Activated naive CD4-positive, alpha-beta T cell treated with Interleukin-2 at 50 U/mL for 16 hours (primary cell): ENCODE measurements at regions not wholly inside any gene's neighbourhood (a gene's known extent, or its start where the extent isn't known, plus 50 kb on each side); places are given as distances from the start of the nearest gene placed in this dataset.

Experiments
- DNase-seq: peaks from one replicate; pipeline ENCODE4 v3.0.0-alpha.2; 2020

DNA sequence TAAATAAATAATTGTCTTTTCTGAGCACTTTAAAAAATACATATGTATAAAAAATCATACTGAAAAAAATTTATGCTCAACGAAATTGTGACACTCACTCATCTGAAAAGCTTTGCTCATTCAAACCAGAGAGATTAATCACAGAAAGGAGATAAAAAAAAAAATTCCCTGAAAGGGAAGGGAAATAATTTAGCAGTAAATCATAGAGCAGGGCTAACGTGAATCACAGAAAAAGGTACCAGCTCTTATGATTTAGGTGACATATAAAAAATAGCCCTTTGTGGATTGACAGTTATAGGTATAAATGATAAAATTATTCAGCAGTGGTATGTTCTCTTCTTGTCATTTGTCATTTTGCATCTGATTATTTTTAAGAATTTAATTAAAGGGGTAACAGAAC lies 552.7 kb upstream of the TENM3 start:
- no peak for DNase-seq

DNA sequence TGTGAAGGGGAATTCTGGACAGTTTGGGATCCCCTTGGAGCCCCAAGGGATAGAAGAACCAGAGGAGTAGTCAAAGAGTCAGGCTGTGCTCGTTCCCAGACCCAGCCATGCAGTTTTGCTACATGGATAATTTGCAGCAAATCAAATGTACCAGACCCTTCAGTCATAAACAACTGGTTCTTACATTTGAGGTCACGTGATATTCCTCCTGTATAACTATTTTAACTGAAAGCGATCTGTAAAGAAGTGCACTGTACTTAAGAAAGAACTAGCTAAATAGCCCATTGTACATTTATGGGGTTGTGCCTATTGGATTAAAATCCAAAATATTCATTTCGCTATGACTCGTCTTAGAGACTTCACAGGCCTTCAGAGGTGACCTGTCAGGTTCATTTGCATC lies 550.2 kb upstream of the TENM3 start:
- DNase-seq = no peak

DNA sequence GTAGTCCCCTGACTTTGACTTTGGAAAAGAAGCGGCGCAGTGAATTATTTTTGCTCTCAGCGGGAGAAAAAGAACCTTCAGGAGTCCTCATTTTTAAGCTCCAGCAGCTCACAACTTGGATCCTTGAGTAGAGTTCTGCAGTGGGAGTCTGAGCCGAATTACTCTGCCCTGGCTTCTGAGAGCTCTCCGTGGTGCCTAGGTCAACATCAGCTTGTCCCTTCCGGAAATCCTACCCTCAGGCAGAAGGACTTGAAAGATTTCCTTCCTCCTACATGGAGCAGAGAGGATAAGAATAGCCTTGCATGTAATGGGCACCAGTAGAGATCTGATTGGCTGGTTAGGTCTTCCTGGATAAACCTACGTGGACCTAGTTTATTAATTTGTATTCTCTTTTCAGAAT lies 549.7 kb upstream of the TENM3 start:
- DNase-seq = no peak

DNA sequence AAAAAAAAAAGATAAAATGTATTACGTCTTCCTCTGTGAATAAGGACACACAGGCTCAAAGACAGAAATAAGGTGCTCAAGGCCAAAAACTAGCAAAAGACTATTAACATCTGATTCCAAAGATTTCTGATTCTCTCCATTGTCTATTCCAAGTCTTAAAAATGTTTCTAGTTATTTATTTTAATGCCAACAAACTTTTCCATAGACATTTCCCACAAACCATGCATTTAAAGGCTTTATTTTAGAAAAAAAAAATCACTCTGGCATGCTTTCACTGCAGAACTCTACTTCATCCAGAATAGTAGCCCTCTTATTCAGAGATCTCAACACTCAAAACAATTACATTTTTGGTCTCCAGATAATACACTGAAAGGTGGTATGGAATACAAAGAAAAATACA lies 545.0 kb upstream of the TENM3 start:
- no peak for DNase-seq

DNA sequence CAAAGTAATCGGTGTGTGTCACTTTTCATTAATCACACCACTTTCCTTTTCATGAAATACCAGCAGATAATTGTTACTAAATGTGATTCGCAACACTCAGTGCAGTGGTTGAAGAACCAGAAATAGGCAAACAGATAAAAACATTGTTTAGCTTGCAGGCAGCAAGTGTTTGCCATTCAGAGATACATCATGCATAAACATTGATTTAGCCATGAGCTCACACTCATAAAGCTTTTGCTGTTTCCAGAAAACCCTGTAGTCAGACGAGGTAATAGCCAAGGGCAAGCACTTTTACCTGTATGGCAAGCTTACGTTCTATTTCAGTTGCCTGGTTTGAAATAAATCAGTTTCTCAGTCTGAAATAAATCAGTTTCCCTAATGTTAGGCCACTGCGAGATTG lies 542.0 kb upstream of the TENM3 start:
- no peak for DNase-seq

DNA sequence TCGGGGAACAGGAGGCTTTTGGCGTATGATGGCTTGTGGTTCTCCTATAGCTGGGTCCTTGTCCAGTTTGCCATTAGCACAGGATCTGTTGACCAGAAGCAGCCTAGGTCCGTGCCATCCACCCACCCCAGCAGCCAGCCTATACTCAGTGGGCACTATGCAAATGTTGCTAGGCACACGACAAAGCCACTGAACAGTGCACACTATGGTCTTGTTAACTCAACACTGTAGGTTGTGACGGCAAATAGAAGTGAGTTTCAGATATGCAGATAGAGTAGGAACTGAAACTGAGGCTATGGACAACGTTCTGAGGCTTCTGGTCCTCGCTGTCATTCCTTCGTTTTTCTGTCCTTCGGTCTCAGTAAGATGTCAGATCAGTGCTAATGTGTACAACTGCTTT lies 541.3 kb upstream of the TENM3 start:
- no peak for DNase-seq

DNA sequence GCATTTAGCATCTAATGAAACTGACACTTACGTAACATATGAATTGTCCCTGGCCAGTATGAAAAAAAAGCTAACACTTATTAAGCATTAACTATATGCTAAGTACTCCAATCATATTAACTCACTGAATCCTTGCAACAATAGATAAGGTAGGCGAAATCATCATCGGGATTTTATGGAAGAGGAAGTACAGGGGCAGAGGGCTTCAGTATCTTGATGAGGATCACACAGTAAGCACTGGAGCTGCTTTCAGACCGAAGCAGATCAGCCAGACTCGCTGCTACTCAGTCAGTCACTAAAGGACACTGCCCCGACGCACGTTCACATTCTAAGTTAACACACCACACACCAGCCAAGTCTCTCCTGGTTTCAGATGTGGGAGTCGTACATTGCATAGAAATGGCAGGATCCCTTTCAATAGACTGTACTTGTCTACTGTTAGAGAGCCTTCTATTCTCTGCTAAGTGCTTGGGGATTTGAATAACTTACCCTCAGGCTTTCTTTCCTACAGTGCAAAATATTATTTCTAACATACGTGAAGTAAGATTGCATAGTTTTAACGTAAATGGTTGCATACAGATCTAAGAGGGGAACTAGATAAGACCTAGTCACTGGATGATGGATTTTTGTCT lies 540.2 kb upstream of the TENM3 start:
- no peak for DNase-seq

DNA sequence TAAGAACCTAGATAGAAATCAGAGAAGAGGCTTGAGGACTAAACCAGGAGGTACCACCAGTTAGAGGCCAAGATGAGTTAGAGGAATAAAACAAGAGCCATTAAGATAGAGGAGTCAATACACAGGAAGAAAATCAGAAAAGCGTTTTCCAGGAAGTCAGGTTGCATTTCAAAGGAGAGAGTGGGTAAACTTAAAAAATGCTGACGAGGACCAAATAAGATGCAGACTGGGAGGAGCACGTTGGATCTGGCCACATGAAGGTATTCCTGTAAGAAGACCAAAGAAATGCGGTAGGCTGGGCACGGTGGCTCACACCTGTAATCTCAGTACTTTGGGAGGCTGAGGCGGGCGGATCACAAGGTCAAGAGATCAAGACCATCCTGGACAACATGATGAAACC lies 533.1 kb upstream of the TENM3 start:
- no peak for DNase-seq

DNA sequence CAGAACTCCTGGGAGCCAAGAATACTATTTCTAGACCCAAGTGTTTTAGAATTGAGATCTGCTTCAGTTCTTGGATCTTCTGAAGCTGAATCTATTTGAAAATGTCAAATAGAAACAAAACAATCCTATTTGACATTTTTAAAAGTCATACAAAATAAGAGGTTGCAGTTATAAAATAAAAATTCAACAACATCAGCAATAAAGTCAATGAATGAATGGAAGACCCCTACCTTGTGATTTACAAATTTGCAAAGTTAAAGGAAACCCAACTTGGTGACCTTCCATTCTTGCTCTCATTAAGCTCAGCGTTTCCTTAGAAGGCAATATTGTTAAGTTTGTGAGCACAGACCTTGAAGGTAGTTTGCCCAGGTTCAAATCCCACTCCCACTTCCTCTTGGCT lies 531.8 kb upstream of the TENM3 start:
- no peak for DNase-seq

DNA sequence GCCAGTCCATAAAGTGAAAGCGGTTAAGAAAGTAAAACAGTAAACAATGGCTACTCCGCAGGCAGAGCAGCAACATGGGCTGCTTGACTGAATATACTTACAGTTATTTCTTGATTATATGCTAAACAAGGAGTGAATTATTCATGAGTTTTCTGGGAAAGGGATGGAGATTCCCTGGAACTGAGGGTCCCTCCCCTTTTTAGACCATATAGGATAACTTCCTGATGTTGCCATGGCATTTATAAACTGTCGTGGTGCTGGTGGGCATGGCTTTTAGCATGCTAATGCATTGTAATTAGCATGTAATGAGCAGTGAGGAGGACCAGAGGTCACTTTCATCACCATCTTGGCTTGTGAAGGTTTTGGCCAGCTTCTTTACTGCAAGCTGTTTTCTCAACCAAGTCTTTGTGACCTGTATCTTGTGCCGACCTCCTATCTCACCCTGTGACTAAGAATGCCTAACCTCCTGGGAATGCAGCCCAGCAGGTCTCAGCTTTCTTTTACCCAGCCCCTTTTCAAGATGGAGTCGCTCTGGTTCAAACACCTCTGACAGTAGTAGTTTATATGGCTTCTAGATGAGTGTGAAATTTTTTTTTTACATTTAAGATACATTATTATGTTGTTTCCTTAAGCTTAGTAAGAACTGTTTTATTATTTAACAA lies 514.8 kb upstream of the TENM3 start:
- no peak for DNase-seq

DNA sequence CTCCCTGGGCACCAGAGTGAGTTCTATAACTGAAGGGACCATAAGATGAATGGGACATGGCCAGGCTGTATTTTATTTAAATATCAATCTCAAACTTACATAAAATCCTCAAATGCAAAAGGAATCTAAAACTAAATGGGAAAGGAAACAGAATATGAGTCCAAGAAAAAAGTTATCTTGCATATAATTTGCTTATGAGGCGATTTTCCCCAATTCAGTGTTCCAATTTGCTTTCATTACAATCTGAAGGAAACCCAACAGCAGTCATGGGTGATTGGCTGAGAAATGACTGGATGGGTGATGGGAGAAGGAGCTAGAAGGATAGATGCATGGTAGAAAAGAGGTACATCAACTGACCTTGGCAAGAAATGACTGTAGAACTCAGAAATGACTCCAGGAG lies 511.3 kb upstream of the TENM3 start:
- DNase-seq = no peak

DNA sequence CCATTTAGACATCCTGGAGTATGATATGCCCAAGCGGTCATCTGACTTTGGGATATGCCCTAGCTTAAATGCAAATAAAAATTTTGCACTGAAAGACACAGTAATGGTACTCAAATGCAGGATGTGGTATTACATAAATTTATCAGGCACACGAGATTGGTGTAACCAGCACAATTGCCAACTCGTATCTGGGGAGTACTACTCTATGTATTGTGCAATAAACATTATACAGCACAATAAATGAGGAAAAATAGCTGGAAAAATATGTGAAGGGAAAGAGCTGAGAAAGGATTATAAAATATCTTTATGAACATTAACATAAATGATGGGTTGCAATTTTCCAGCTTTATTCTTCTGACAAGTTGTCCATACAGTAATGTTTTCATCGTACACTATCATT lies 505.5 kb upstream of the TENM3 start:
- no peak for DNase-seq

DNA sequence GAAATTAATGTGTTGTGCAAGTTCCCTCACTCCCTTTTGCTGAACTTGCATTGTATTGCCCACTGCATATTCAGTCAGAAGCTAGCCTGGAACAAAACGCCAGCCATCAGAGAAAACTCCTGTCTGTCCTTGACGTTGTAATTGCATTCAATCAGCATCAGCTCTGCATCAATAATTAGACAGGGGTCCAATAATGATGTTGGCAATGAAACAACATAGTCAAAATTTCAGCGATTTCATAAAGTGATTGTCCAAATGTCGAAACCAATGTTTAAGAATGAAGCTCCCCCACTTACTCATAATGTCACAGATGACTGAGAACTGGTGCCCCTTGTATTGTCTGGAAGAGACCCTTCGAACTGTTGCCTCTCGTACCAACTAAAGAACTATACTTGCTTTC lies 504.2 kb upstream of the TENM3 start:
- no peak for DNase-seq

DNA sequence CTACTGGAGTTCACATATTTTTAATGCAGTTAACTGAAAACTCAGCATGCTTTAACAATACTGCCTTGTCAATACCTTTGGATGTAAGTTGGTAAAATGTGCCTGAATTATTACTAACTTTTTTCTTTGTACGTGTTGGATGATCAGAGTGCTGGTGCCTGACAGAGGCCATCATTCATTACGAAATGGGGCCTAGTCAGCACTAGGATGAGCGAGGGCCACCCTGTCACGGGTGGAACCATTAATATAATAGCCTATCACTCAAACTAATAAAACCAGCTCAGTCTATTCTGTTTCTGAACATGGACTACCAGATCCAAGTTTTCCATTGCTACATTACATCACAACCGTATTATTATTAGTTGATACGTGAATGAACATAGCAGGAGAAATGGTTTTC lies 501.7 kb upstream of the TENM3 start:
- DNase-seq = no peak

DNA sequence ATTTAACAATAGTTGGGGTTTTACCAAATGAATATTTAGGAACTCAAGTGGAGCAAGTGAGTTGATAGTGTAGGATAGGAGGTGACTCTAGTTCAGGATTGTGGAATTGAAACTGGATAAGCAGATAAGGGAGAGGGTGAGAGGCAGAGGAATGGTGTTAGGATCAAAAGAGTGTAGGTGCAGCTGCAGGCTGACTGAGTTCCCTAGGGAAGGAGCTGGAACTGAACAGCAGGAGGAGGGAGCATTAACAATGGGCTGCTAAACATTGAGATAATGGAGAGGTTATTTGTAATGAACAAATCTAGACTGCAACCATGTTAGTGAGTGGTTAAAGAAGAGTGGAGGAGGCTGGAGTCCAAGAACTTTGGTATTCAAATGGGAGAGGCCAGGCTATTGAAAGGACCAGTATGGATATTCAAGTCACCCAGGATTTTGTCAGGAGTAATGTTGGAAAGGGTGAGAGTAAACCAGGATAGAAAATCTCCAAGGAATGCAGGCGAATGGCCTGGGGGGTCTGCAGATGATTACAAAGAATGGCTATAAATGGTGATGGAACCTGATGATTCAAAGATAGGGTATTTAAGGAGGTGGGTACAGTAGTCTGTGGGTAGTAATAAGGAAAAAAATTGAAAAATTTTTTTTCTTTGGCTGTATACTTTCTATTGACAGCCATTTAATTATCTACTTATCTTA lies 497.1 kb upstream of the TENM3 start:
- no peak for DNase-seq

DNA sequence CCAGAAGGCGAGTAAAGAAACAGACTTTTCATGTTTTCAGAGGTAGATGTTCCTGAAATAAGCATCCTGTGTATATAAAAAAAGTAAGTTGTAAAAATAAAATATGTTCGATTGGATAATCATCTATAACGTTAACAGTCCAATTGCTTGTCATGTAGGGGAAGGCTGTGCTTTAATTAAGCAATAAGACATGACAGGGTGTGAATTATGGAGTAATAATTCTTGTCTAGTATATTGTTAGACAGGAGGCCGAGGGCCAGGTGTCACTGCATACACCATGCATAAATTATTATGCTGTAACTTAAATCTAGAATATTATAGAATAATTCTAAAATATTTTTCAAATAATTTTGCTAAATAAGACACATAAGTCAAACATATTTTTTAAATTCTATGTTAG lies 494.6 kb upstream of the TENM3 start:
- no peak for DNase-seq

DNA sequence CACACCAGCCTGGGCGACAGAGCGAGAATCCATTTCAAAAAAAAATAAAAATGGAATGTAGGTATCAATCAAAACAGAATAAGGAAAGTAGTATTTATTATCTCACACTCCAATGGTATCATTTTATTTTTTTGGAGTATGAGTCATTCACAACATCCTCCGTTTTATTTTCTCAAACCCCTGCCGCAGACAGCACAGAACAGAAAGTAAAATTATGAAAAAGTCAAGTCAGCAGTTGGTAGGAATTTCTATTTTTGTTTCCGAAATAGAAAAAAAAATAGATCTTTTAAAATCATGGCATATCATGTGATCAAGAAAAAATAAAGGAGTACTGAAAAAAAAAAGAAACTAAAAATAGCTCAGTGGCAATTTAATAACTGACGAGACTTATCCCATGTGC lies 490.7 kb upstream of the TENM3 start:
- DNase-seq = no peak

DNA sequence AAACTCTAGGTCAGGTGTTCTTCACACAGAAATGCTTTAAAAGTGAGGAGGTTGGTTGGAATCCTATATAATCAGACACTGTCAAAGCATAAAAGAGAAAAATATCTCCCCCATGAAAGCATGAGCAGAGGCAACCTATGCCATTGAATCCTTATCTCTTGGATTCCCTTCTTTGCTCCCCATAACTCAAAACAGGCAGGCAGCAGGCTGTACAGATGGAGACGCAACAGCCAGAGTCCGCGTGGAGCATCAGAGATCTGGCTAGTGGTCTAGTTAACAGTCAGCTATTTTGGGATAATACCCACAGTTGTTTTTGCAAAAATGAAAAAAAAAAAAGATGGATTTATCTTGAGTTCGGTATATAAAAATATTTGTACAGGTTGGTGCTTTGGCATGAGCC lies 490.0 kb upstream of the TENM3 start:
- no peak for DNase-seq

DNA sequence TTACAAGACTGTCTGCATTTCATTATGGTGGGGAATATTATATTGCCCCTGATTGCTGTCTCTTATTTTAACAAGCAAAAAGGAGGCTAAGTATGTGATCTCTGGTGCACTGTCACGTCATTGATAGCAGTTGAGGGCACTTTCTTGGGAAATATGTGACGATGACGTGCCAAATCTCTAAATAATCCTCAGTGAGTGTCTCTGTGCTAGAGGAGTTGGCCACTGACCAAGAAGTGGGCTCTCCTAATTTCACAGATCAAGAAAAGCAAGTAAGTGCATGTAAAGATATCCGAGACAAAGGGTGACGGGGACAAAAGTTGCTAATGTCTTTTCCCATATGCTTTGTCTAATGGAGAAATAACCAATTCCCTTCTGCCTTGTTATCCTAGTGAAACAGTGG lies 487.4 kb upstream of the TENM3 start:
- DNase-seq = no peak

DNA sequence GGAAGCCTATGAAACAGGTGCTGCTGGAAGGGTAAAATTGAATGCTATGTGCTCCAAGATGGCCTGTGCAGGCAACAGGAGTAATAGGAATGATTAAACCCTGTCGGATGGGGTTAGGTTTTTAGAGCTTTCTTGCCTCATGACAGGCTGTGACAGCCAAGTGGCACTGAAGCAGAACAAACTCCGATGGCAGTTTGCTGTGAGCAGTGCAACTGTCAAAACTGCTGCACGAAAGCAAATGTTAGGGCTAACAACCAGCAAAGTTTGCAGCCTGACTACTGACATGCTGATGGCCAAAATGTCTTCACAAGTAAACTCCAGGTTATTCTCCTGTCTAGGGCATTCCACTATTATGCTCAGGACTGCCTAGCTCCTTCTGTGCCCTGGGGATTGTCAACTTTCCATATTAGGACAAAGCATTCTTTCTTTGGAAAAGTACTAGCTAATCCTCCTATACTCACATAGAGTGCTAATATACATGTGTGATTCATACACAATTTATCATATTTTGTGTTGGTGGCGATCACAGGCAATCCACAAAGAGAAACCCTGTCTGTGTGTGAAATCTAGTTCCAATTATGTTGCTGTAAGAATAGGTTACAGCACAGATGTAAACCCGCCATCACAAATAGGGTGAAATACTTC lies 486.6 kb upstream of the TENM3 start:
- no peak for DNase-seq

DNA sequence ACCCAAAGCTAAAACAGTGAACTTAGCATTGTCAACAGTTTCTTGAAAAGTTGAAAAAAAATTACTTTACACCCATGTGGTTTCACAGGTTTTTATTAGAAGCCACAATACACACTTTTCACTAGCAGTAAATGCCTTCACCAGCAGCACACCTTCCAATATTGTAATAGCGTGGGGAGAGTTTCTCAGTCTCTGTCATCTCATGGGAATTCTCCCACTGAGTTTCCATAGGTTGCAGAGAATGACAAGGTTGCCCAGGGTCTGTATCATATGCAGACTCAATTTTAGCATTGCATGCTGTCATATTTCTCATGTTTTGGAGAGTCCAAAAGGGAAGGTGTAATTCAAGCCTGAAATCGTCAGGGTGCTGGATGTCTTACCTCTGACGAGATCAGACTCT lies 486.1 kb upstream of the TENM3 start:
- no peak for DNase-seq

DNA sequence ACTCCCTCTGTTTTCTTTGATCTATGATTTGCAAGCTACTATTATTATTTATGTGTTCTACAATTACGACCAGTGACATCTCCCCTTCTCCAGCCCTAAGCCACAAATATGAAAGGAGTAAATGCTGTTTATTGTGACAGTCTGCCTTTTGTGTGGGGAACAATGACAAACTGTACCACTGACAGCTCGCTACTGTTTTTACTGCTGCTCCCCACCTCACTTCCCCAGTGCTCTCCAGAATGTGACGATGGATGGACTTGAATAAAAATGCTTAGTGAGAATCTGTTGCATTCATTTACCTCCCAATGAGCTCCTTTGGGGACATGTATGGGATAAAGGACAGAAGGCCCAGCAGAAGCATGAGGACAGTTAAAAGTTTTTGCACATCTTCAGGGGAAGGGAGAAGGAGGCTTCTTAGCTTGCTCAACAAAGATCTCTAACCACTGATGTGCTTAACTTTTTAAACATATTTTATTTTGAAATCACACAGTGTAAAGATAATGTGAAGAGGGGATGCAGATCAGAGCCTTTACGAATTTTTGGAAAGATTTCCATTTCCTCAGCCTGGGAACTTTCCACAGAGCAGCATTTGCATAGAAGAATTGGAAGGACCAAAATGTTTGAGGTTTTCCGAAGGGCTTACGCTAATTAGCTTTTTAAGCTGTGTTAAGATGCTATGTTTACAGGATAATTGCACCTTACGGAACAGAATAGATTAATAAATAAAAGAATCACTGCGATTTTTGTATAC lies 485.1 kb upstream of the TENM3 start:
- DNase-seq = no peak

DNA sequence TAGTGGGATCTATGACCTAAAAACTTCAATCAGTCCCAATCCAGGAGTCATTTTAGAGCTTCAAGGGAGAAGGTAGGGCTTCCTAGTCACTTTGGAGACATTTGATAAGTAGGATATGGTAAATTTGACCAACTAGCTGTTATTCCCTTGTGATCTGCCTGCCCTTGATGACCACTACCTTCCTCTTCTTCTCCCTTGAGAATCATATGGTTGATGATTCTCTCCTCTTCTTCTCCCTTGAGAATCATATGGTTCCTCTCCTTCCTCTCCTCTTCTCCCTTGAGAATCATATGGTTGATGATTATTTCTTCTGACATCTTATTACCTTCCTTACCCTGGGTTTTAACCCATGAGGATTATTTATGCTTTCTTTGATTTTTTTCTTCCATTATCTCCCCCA lies 482.6 kb upstream of the TENM3 start:
- DNase-seq = no peak

DNA sequence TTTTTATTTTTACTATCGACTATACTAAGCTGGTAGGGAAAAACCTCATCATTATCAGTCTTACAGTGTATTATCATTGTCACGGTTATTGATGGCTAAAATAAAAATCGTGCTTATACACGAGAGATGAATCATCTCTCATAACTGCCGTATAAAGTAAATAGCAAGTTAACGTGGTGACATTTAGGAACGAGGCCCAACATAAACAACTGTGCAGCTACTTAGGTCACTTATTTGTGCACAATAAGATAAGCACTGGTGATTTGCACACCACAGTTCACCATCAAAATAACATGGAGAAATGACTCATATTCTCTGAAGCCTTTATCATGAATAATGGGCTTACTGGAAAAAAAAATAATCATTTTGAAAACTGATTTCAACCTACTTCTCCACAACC lies 482.0 kb upstream of the TENM3 start:
- DNase-seq = no peak
